ENCODE measurements at regions not wholly inside any gene's neighbourhood (a gene's known extent, or its start where the extent isn't known, plus 50 kb on each side); places are given as distances from the start of the nearest gene placed in this dataset.

DNA sequence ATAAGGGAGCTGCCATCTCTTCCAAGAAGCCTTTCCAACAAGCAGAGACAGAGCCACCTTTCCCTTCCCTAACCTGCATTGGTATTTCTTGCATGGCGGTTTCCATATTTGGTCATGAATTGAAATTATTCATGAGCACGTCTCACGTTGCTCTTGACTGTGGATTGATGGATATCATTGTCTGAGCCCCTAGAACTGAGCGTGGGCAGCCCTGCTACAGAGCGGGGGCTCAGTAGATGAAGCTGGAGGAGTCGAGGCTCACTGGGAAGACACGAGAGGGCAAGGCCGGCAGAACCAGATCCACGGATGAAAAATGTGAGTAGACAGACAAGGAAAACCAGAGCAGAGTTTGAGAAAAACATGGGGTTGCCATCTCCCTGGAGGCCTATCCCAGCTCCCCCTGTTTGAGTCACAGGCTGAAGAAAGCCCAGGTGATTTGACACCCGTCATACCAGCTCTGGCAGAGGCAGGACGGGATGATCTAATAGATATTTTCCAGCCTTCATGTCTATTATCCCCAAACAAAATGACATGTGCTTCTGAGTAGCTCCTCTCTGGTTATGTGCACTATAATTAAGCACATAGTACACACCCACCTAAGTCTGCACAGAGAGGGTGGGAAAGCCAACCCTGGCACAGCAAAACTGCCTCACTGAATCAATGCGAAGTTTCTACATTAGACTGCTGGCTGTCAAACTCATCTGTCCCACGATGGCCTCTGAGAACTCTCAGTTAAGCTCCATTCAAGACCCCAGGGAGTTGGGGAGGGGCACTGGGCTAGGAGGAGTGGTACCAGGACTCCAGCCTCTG lies 363.5 kb upstream of the KLHL29 start:
- no peak overlapping the region for H3K23ac ChIP-seq (ENCODE audit: low read depth, low read length)
- H2AK9ac ChIP-seq (replicated peaks; ENCODE audit: low read depth, low read length, poor library complexity) = no peak overlapping the region
- intact Hi-C loops (cut with micrococcal nuclease) = no loop called here

More for the DNA sequence above, 363.5 kb upstream of the KLHL29 start:
- BruUV-seq (replicated peaks) = no TSS peak
- H2BK15ac ChIP-seq (ENCODE audit: low read depth, low read length) = no peak overlapping the region
- no peak overlapping the region for H2BK120ac ChIP-seq (ENCODE audit: low read depth, low read length)
- in situ Hi-C loops (cut with MboI; ENCODE audit: low sequenced_read_pairs) = no loop called here
- no peak overlapping the region for H4K5ac ChIP-seq (ENCODE audit: low read depth, low read length)
- no peak overlapping the region for H2AFZ ChIP-seq (replicated peaks; ENCODE audit: low read length, poor library complexity)
- no peak overlapping the region for H2BK5ac ChIP-seq (ENCODE audit: low read depth, low read length, poor library complexity, severe bottlenecking)
- no peak overlapping the region for H2BK20ac ChIP-seq (ENCODE audit: low read depth, low read length)
- no peak overlapping the region for H4K91ac ChIP-seq (ENCODE audit: insufficient read depth, low read depth, low read length)
- no peaks in the 10 kb centered on the region for H3K4me1 ChIP-seq (ENCODE audit: control insufficient read depth, insufficient read depth, low read length)
- H3K27ac ChIP-seq (ENCODE audit: insufficient read depth, low read length) = no peak overlapping the region
- H3K4ac ChIP-seq (ENCODE audit: low read depth, low read length) = no peak overlapping the region
- ATAC-seq (ENCODE audit: low read depth) (no peak), DNase-seq (no peak)
- WGBS, 2 experiments (ENCODE audit: extremely low coverage in 2 of 2, insufficient read length in 1 of 2) = 49% methylated on average over 3 of the region's 13 CpGs; no CpG with 5 or more reads in 1 of the 2 experiments
- no peaks in the 10 kb centered on the region for H4K20me1 ChIP-seq (ENCODE audit: insufficient read depth, low read length)
- H3K4me2 ChIP-seq (ENCODE audit: low read depth, low read length) = no peak overlapping the region
- ChIA-PET POLR2A (ENCODE audit: unreplicated experiment) (no interaction called here), CTCF (no interaction called here)
- dilution Hi-C loops (cut with HindIII; ENCODE audit: low sequenced_read_pairs, unreplicated experiment) = no loop called here
- no peak overlapping the region for H3K9ac ChIP-seq (ENCODE audit: low read depth, low read length)
- H3K56ac ChIP-seq (ENCODE audit: extremely low read depth, insufficient read depth, low read length) = no peak overlapping the region
- no peak for TF ChIP-seq MAZ (IDR thresholded peaks at IDR 0.05; ENCODE audit: borderline replicate concordance, low read depth, low read length)
- TF ChIP-seq MAFK (IDR thresholded peaks at IDR 0.05; ENCODE audit: low read depth, low read length) = no peak
- no peak for TF ChIP-seq CEBPB (IDR thresholded peaks at IDR 0.05; ENCODE audit: low read depth, low read length)
- no peak for TF ChIP-seq SMC3 (IDR thresholded peaks at IDR 0.05; ENCODE audit: low read depth, low read length)
- no peak for TF ChIP-seq RCOR1 (IDR thresholded peaks at IDR 0.05; ENCODE audit: insufficient replicate concordance, low read length)
- no peak for TF ChIP-seq RFX5 (IDR thresholded peaks at IDR 0.05; ENCODE audit: low read depth, low read length)
- TF ChIP-seq POLR2A (IDR thresholded peaks at IDR 0.05; ENCODE audit: low read depth, low read length) = no peak
- TF ChIP-seq ELK1 (IDR thresholded peaks at IDR 0.05; ENCODE audit: borderline replicate concordance, low read depth, low read length) = no peak
- TF ChIP-seq, protein P1, sequence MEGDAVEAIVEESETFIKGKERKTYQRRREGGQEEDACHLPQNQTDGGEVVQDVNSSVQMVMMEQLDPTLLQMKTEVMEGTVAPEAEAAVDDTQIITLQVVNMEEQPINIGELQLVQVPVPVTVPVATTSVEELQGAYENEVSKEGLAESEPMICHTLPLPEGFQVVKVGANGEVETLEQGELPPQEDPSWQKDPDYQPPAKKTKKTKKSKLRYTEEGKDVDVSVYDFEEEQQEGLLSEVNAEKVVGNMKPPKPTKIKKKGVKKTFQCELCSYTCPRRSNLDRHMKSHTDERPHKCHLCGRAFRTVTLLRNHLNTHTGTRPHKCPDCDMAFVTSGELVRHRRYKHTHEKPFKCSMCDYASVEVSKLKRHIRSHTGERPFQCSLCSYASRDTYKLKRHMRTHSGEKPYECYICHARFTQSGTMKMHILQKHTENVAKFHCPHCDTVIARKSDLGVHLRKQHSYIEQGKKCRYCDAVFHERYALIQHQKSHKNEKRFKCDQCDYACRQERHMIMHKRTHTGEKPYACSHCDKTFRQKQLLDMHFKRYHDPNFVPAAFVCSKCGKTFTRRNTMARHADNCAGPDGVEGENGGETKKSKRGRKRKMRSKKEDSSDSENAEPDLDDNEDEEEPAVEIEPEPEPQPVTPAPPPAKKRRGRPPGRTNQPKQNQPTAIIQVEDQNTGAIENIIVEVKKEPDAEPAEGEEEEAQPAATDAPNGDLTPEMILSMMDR (conservative IDR thresholded peaks at IDR 0.05; ENCODE audit: low read depth, low read length) = no peak
- no peak for TF ChIP-seq BHLHE40 (IDR thresholded peaks at IDR 0.05; ENCODE audit: low read depth, low read length)
- no peak for TF ChIP-seq MXI1 (IDR thresholded peaks at IDR 0.05; ENCODE audit: borderline replicate concordance, low read depth, low read length)
- TF ChIP-seq, protein P2, sequence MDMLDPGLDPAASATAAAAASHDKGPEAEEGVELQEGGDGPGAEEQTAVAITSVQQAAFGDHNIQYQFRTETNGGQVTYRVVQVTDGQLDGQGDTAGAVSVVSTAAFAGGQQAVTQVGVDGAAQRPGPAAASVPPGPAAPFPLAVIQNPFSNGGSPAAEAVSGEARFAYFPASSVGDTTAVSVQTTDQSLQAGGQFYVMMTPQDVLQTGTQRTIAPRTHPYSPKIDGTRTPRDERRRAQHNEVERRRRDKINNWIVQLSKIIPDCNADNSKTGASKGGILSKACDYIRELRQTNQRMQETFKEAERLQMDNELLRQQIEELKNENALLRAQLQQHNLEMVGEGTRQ (IDR thresholded peaks at IDR 0.05; ENCODE audit: low read depth, low read length) = no peak
- no peak for TF ChIP-seq CHD1 (IDR thresholded peaks at IDR 0.05; ENCODE audit: low read depth, low read length)
- TF ChIP-seq RAD21 (IDR thresholded peaks at IDR 0.05; ENCODE audit: low read length) = no peak
- TF ChIP-seq NFE2L2 (IDR thresholded peaks at IDR 0.05; ENCODE audit: low read depth, low read length) = no peak
- H4K8ac ChIP-seq (ENCODE audit: low read depth in 2 of 2, low read length in 2 of 2) = no peak overlapping the region
- no peak overlapping the region for H3K18ac ChIP-seq (ENCODE audit: low read depth, low read length)
- no peaks in the 10 kb centered on the region for H3K36me3 ChIP-seq (ENCODE audit: control insufficient read depth, insufficient read depth, low read length)
- H3K79me1 ChIP-seq (ENCODE audit: low read depth in 1 of 2, low read length in 2 of 2) = no peaks in the 10 kb centered on the region
- no peak overlapping the region for H3K14ac ChIP-seq (replicated peaks; ENCODE audit: low read depth, low read length)
- no peaks in the 10 kb centered on the region for H3K27me3 ChIP-seq (ENCODE audit: control insufficient read depth, insufficient read depth, low read length)
- no peak overlapping the region for H2AK5ac ChIP-seq (ENCODE audit: low read depth, low read length)
- peaks cover 22% of the 10 kb centered on the region; the same call in 1 of the 2 replicates for H3K9me3 ChIP-seq (ENCODE audit: control insufficient read depth, insufficient read depth, low read length)
- H3K4me3 ChIP-seq (ENCODE audit: insufficient read depth, low read depth, low read length) = no peak overlapping the region
- no peaks in the 10 kb centered on the region for H3K9me1 ChIP-seq (ENCODE audit: insufficient read depth, low read length)

All from IMR-90 (cell line).